K562 (cell line): ENCODE measurements at regions not wholly inside any gene's neighbourhood (a gene's known extent, or its start where the extent isn't known, plus 50 kb on each side); places are given as distances from the start of the nearest gene placed in this dataset.

Source experiments
- CEBPZ ChIP-seq: fragments of 150-350 bp; IDR thresholded peaks from 2 replicates; pipeline ENCODE4 v1.6.1; 2014; ENCODE audit warnings: low read depth, mild to moderate bottlenecking, low read length, borderline replicate concordance
- HDAC8 ChIP-seq: fragments of 450-650 bp; IDR thresholded peaks from 2 replicates; pipeline ENCODE4 v1.6.1; 2016; ENCODE audit warnings: mild to moderate bottlenecking, missing genetic modification characterization, moderate library complexity, missing compliant biosample characterization
- PATZ1 ChIP-seq: fragments of 250-450 bp; sonication (Bioruptor Pico); IDR thresholded peaks from 2 replicates; pipeline ENCODE4 v1.5.0; 2020; ENCODE audit warnings: mild to moderate bottlenecking, borderline replicate concordance
- SIN3A ChIP-seq, 2 experiments: fragments of 150-350 bp in 1 of 2; IDR thresholded peaks; 2 replicates each; pipeline ENCODE4 v1.6.1; 2011 to 2016; ENCODE audit warnings: borderline replicate concordance in 2 of 2, low read depth in 2 of 2, low read length in 2 of 2, mild to moderate bottlenecking in 2 of 2, moderate library complexity in 2 of 2; ENCODE audit not compliant: control insufficient read depth in 1 of 2
- SMC3 ChIP-seq: conservative IDR thresholded peaks from 2 replicates; pipeline ENCODE4 v1.6.1; 2011; ENCODE audit warnings: low read depth, low read length, improper control_type of control experiment; ENCODE audit not compliant: insufficient read depth
- ZBTB2 ChIP-seq: fragments of 450-650 bp; IDR thresholded peaks from 2 replicates; pipeline ENCODE4 v1.6.1; 2016; ENCODE audit warnings: antibody characterized with exemption
- ZC3H8 ChIP-seq: fragments of 450-650 bp; IDR thresholded peaks from 2 replicates; pipeline ENCODE4 v1.6.1; 2017
- ZNF217 ChIP-seq: sonication (generic); formaldehyde crosslinking; IDR thresholded peaks from 2 replicates; pipeline ENCODE4 v1.8.0; 2022; ENCODE audit warnings: mild to moderate bottlenecking, missing genetic modification reagents
- ZNF280A ChIP-seq: fragments of 450-650 bp; IDR thresholded peaks from 2 replicates; pipeline ENCODE4 v1.6.1; 2018; ENCODE audit warnings: mild to moderate bottlenecking, low read depth; ENCODE audit not compliant: partially characterized antibody

- TF ChIP-seq ZNF280A: no peak
- TF ChIP-seq PATZ1 (CRISPR knock-in tag): no peak
- TF ChIP-seq SMC3: peak; percentile 73; the same call in 1 of the 2 replicates
- no peak for TF ChIP-seq HDAC8 (tag)
- no peak for TF ChIP-seq ZC3H8
- no peak for TF ChIP-seq ZBTB2
- no peak for TF ChIP-seq CEBPZ
- TF ChIP-seq SIN3A (IDR thresholded peaks at IDR 0.05; ENCODE audit: borderline replicate concordance in 2 of 2, control insufficient read depth in 1 of 2, low read depth in 2 of 2, low read length in 2 of 2): no peak
- TF ChIP-seq ZNF217 (CRISPR knock-in tag): no peak
Measured at GRCh38 chr6:152863618-152864326, 113.2 kb downstream of the VIP start (continued).
